Cerebellar cortex (tissue), 1 donor: ENCODE measurements at regions not wholly inside any gene's neighbourhood (a gene's known extent, or its start where the extent isn't known, plus 50 kb on each side); places are given as distances from the start of the nearest gene placed in this dataset.

Source experiments
- DNase-seq: peaks from one replicate; pipeline ENCODE4 v3.0.0-alpha.2; 2015; ENCODE audit warnings: low spot score

GRCh38 chr7:85074-85882 is 107.1 kb upstream of the FAM20C start:
- no peak for DNase-seq

GRCh38 chr7:85883-86515 is 106.4 kb upstream of the FAM20C start:
- no peak for DNase-seq

GRCh38 chr7:86629-87028 is 105.7 kb upstream of the FAM20C start:
- no peak for DNase-seq

GRCh38 chr7:87047-87446 is 105.3 kb upstream of the FAM20C start:
- no peak for DNase-seq

- no peak for DNase-seq
Measured at GRCh38 chr7:87671-88070, 104.7 kb upstream of the FAM20C start.

- DNase-seq = no peak
Measured at GRCh38 chr7:88095-88926, 104.1 kb upstream of the FAM20C start.

GRCh38 chr7:88927-89231 is 103.5 kb upstream of the FAM20C start:
- DNase-seq = no peak

- DNase-seq = no peak
Measured at GRCh38 chr7:89232-90019, 102.9 kb upstream of the FAM20C start.

GRCh38 chr7:90111-91063 is 102.0 kb upstream of the FAM20C start:
- DNase-seq = no peak

- DNase-seq = no peak
Measured at GRCh38 chr7:91396-92175, 100.8 kb upstream of the FAM20C start.

- no peak for DNase-seq
Measured at GRCh38 chr7:92231-92674, 100.1 kb upstream of the FAM20C start.

- DNase-seq = no peak
Measured at GRCh38 chr7:92888-93672, 99.3 kb upstream of the FAM20C start.

- DNase-seq = no peak
Measured at GRCh38 chr7:94251-94801, 98.0 kb upstream of the FAM20C start.

- DNase-seq = no peak
Measured at GRCh38 chr7:95180-95862, 97.0 kb upstream of the FAM20C start.

GRCh38 chr7:95863-96260 is 96.5 kb upstream of the FAM20C start:
- DNase-seq = no peak

- no peak for DNase-seq
Measured at GRCh38 chr7:96861-97260, 95.5 kb upstream of the FAM20C start.

GRCh38 chr7:97310-97841 is 95.0 kb upstream of the FAM20C start:
- no peak for DNase-seq
